RWPE2 (cell line): ENCODE measurements at regions not wholly inside any gene's neighbourhood (a gene's known extent, or its start where the extent isn't known, plus 50 kb on each side); places are given as distances from the start of the nearest gene placed in this dataset.

Experiments used
- ATAC-seq: fragments of 200-7000 bp; cut with Tn5 transposase; 3 replicates; pipeline ENCODE4 v1.9.1; 2021; ENCODE audit warnings: low read depth
- DNase-seq: peaks from one replicate; pipeline ENCODE4 v3.0.0-alpha.2; 2020; ENCODE audit warnings: low spot score
- H3K27ac ChIP-seq: fragments of 450-650 bp; 2 replicates; pipeline ENCODE4 v1.5.1; 2017; ENCODE audit warnings: mild to moderate bottlenecking; ENCODE audit not compliant: poor library complexity, severe bottlenecking
- H3K27me3 ChIP-seq: fragments of 250-450 bp; sonication (Bioruptor Pico); 2 replicates; pipeline ENCODE4 v1.5.1; 2021; ENCODE audit warnings: mild to moderate bottlenecking, moderate library complexity; ENCODE audit not compliant: insufficient read depth, poor library complexity, severe bottlenecking
- H3K36me3 ChIP-seq: fragments of 250-450 bp; sonication (Bioruptor Pico); 2 replicates; pipeline ENCODE4 v1.5.1; 2020; ENCODE audit warnings: low read depth, mild to moderate bottlenecking, moderate library complexity
- H3K4me1 ChIP-seq: fragments of 250-450 bp; sonication (Bioruptor Pico); 2 replicates; pipeline ENCODE4 v1.5.1; 2021; ENCODE audit warnings: mild to moderate bottlenecking, moderate library complexity; ENCODE audit not compliant: insufficient read depth, poor library complexity, severe bottlenecking
- H3K4me3 ChIP-seq: fragments of 250-450 bp; sonication (Bioruptor Pico); 2 replicates; pipeline ENCODE4 v1.5.1; 2021; ENCODE audit warnings: mild to moderate bottlenecking, moderate library complexity; ENCODE audit not compliant: severe bottlenecking
- H3K9me3 ChIP-seq: fragments of 250-450 bp; sonication (Bioruptor Pico); 2 replicates; pipeline ENCODE4 v1.5.1; 2021; ENCODE audit warnings: mild to moderate bottlenecking, moderate library complexity; ENCODE audit not compliant: severe bottlenecking
- TF ChIP-seq, protein P1 (sequence below): fragments of 450-650 bp; IDR thresholded peaks from one replicate; pipeline ENCODE4 v1.5.1; 2017; ENCODE audit warnings: mild to moderate bottlenecking, moderate library complexity; ENCODE audit not compliant: poor library complexity, severe bottlenecking

DNA sequence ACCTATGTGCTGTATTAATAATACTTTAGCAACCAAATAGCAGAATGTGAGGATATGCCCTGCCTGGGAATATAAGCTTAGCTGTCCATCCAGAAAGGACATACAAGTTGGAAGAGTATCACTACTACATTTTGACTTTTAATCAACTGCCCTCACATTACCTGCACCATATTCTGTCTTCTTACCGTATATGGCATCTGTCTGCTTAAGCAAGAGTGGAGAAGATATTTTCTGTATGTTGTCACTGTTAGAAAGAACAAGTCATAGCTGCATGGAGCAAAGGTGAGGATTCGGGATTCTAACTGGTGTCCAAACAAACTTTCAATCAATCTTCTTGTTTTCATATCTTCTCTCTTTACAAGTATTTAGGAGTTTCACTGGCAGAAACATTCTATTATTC lies 929.5 kb upstream of the ROBO1 start:
- H3K27me3 ChIP-seq, result no peaks in the 10 kb centered on the region
- no peak overlapping the region for H3K4me3 ChIP-seq
- ATAC-seq (no peak), DNase-seq (no peak)
- no peaks in the 10 kb centered on the region for H3K9me3 ChIP-seq
- H3K36me3 ChIP-seq, result no peaks in the 10 kb centered on the region
- TF ChIP-seq, protein P1, sequence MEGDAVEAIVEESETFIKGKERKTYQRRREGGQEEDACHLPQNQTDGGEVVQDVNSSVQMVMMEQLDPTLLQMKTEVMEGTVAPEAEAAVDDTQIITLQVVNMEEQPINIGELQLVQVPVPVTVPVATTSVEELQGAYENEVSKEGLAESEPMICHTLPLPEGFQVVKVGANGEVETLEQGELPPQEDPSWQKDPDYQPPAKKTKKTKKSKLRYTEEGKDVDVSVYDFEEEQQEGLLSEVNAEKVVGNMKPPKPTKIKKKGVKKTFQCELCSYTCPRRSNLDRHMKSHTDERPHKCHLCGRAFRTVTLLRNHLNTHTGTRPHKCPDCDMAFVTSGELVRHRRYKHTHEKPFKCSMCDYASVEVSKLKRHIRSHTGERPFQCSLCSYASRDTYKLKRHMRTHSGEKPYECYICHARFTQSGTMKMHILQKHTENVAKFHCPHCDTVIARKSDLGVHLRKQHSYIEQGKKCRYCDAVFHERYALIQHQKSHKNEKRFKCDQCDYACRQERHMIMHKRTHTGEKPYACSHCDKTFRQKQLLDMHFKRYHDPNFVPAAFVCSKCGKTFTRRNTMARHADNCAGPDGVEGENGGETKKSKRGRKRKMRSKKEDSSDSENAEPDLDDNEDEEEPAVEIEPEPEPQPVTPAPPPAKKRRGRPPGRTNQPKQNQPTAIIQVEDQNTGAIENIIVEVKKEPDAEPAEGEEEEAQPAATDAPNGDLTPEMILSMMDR, result no peak
- peaks cover 9% of the 10 kb centered on the region for H3K4me1 ChIP-seq
- H3K27ac ChIP-seq, result no peak overlapping the region

GRCh38 chr3:80696280-80696679 lies 928.5 kb upstream of the ROBO1 start:
- ATAC-seq (peak; percentile 67; the same call in 2 of the 3 replicates), DNase-seq (no peak)
- no peaks in the 10 kb centered on the region for H3K9me3 ChIP-seq
- H3K27ac ChIP-seq, result no peak overlapping the region
- TF ChIP-seq, protein P1, result no peak
- H3K4me3 ChIP-seq, result no peak overlapping the region
- H3K4me1 ChIP-seq, result peaks cover 9% of the 10 kb centered on the region
- no peaks in the 10 kb centered on the region for H3K36me3 ChIP-seq
- H3K27me3 ChIP-seq, result no peaks in the 10 kb centered on the region

- no peaks in the 10 kb centered on the region for H3K27me3 ChIP-seq
- no peak for DNase-seq
- no peaks in the 10 kb centered on the region for H3K36me3 ChIP-seq
- no peaks in the 10 kb centered on the region for H3K4me1 ChIP-seq
- no peak overlapping the region for H3K27ac ChIP-seq
- TF ChIP-seq, protein P1, result peak; percentile 57
- no peak overlapping the region for H3K4me3 ChIP-seq
- H3K9me3 ChIP-seq, result no peaks in the 10 kb centered on the region
- no peak for ATAC-seq
These were observed 921.0 kb upstream of the ROBO1 start for GRCh38 chr3:80688814-80689213.

DNA sequence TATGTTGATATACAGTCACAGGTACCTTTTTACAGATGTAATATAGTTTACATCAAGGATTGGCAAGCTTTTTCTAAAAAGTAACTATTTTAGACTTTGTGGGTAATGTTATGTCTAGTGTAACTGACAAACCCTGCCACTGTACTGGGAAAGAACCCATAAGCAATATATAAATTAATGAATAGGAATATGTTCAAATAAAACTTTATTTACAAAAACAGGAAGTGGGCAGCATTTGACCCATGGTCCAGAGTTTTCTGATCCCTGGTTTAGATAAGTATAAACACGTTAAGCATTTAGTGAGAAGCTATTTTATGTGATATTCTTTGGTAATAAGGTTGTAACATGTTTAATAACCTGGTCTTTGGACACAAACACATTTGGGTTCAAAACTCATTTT lies 915.2 kb upstream of the ROBO1 start:
- no peaks in the 10 kb centered on the region for H3K36me3 ChIP-seq
- H3K4me3 ChIP-seq, result no peak overlapping the region
- DNase-seq (no peak), ATAC-seq (no peak)
- no peaks in the 10 kb centered on the region for H3K9me3 ChIP-seq
- no peaks in the 10 kb centered on the region for H3K27me3 ChIP-seq
- H3K27ac ChIP-seq, result no peak overlapping the region
- no peaks in the 10 kb centered on the region for H3K4me1 ChIP-seq
- TF ChIP-seq, protein P1, result no peak

- TF ChIP-seq, protein P1, result no peak
- Histone ChIP-seq H3K4me1 (no peaks in the 10 kb centered on the region), H3K4me3 (no peak overlapping the region), H3K9me3 (no peaks in the 10 kb centered on the region), H3K36me3 (no peaks in the 10 kb centered on the region), H3K27ac (no peak overlapping the region), H3K27me3 (no peaks in the 10 kb centered on the region)
- DNase-seq (no peak), ATAC-seq (no peak)
These were observed 914.4 kb upstream of the ROBO1 start for GRCh38 chr3:80682235-80682634.
